HG03460 (cell line): ENCODE measurements at regions not wholly inside any gene's neighbourhood (a gene's known extent, or its start where the extent isn't known, plus 50 kb on each side); places are given as distances from the start of the nearest gene placed in this dataset.

ENCODE experiments used
- ATAC-seq: cut with Tn5 transposase; IDR thresholded peaks from one replicate; pipeline ENCODE4 v1.9.1; 2021; ENCODE audit not compliant: unreplicated experiment

DNA sequence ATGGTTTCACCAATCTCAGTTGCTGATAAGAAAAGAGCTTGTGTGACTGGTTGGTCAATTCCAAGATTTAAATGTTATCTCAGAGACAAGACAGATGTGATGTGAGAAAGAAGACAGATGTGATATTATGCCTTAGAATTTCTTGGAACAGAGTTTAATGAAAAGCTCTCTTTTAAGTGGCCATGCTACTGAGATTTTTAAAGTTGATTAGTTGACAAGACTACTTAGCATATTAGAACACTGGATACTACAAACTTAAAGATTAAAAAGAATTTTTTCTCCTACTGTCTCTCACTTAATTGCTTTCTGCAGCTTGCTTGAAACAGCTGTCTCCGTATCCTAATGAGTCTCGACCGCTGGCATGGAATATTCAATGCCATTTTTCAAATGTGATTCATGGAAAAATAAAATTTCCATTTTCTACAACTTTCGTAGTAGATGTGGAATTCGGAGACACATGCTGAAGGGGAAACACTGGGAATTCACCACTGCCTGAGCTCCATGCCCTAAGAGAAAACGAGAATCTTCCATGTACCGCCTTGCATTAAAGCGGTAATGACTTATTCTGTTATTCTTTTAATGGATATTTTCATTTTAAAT is 634.2 kb upstream of the SETBP1 start:
- no peak for ATAC-seq

DNA sequence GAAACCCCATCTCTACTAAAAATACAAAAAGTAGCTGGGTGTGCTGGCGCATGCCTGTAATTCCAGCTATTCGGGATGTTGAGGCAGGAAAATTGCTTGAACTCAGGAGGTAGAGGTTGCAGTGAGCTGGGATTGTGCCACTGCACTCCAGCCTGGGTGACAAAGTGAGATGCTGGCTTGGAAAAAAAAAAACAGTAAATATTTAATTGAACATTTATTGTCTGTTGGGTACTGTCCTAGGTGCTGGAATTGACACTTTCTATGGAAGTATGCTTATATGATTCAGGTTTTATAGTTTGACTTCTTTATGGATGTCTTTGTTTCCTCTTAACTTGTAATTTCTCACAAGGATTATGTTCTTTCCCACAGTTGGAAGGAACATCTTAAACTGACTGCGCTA is 633.1 kb upstream of the SETBP1 start:
- no peak for ATAC-seq

DNA sequence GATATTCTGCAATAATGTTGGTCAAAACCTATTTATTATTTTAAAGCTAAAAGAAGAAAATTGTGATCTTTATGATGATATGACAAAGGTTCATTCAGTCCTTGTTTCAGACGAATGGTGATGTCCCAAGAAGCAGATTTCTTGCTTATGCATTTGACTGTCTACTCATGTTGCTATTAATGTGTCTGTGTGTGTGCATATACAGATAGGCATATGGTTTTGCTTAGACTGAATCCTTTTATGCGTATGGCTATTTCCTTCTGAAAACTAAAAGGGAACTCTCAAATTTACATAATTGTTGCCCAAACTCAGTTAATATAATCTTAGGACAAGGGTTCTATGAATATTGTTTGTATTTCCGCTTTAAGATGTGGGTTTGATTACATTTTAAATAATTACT is 632.3 kb upstream of the SETBP1 start:
- no peak for ATAC-seq

DNA sequence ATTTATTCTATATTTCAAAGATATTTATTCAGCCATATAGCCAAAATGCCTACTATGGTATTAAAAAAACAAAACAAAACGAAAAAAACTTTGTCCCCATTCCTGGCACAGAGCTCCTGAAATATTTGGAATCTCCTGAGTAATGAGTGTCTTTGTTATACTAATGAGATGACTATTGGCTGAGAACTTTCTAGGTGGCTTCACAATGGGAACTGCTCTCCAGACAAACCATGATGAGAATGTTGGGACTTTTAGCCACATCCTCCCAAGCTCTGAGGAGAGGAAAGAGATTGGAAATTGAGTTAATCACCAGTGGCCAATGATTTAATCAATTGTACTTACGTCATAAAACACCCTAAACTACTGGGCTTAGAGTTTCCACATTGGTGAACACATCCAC is 631.8 kb upstream of the SETBP1 start:
- no peak for ATAC-seq

DNA sequence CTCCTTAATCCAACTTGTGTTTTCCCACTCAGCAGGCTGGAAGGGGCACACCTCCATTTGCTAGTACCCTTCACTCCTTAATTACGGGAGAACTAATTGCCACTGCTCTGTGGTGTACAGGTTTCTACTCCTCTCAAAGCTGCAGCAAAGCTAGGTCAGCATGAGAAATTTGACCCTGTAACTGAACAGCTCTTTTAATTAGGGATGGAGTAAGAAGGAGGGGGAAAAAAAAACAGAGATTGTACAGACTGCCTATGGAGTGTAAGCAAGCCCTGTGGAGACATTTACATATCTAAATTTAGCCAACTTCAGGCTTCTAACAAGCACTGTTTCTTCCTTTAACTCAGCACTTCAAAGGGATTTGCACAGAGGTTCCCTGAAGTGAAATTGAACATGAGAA is 629.7 kb upstream of the SETBP1 start:
- ATAC-seq: no peak

DNA sequence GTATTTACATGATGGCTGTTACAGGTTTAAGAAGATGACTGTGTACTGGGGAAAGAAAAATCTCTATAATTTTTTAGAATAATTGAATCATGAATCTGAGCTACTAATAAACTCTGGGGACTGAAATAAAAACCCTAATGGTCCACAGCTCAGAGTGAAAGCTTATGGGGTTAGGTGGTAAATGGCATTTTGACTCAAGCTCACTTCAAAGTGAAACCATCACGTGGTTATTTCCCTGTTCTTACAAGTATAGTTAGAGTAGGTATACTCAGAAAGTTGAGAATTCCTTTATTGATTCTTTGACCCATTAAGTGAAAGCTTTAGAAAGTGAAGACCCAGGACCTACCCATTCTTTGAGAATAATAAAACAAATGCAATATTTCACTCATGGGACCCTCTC is 626.2 kb upstream of the SETBP1 start:
- ATAC-seq: no peak

DNA sequence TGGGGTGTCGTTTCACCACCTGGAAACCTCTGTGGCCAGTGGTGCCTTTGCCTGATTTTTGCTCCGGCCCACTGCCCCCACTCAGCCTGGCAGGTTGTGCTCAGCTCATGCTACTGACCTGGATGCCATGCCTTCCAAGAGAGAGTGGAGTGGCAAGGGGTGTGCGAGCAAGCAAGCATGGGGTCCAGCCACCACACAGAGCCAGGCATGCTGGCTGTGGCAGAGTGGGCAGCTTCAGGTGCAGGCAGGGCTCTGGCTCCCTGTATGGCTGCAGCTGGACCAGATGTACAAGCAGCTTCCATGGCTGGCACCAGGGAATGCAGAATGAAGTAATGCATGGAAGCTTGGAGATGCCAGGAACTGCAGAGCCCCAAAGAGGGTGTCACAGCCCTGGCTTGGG is 620.5 kb upstream of the SETBP1 start:
- no peak for ATAC-seq

DNA sequence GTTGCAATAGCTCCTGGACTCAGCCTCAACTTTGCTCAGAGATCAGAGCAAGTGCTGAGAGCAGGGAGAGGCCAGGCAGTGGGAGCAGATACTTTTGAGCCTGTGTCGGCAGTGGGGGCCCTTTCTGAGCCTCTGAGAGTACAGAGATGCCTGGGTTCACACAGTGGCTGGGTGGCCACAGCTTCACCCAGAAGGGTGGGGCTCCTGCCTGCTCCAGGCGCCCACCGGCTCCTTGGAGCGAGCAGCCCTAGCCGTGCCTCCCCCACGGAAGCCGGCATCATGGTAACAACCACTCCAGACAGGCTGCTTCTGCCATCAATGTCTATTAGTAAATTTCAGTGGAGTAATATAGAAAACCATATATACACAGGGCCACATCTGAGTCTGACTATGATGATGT is 619.2 kb upstream of the SETBP1 start:
- no peak for ATAC-seq

DNA sequence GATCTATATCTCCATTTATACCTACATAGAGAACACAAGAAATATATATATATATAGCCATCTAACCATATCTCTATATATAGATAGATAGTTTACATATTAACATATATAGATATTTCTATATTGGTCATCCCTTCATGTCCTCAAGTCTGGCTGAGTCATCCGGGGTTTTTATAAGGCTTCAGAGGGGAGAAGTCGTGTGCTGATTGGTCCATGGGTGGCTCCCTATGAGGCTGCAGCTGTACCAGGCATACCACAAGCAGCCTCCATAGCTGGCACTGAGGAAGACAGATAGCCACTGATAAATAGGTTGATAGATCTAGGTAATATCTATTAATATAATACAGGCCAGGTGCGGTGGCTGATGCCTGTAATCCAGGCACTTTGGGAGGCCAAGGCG is 618.3 kb upstream of the SETBP1 start:
- ATAC-seq: no peak

DNA sequence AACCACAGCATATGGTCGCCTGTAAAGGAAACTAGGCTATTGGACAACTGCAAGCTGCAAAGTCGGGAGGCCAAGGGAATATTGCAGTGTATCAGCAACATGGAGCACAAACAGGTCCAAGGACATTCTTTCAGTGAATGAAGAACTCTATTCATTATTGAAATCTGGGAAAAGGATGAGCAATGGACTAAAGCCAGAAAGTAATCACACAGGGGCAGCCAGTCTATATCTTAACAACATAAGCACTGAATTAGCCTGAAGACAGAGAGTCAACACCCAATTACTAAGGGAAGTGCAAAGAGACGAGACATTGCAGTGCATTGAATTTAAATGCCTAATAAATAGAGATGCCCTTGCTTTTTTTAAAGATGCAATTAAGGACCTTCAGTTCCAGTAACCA is 615.5 kb upstream of the SETBP1 start:
- no peak for ATAC-seq

DNA sequence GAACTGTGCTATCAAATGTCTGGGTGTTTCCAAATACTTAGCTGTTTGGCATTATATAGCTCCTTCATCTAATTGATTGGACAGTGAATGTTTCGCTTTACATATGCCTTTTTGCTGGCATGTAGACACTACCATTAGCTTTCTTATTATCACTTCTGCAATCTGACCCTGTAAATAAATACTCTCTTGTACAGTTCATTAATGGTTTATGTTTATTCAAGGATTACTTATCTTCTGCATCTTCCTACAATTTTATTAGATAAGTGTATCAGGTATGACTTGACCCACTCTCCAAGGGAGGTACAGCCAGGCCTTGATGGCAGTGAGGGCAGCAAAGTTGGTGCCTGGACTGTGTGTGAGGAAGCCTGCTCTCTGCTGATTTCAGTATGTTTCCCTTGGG is 614.1 kb upstream of the SETBP1 start:
- ATAC-seq: no peak

DNA sequence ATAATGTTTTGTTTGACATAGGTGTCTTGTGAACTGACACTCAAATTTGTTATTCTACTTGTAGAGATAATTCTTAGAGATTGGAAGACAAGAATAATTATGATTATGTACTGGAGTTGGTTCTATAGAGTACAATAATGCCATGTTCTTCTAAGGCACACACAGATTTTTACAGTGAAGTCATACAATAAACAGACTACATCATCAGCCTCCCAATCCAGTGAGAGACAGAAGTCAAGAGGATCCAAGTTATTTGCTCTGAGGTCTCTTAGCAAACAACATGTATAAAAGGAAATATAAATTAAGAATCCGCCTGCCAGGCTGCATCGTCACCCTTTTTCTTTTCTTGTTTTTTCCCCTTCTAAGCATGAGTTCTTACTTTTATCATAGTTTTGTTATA is 613.5 kb upstream of the SETBP1 start:
- ATAC-seq: no peak

DNA sequence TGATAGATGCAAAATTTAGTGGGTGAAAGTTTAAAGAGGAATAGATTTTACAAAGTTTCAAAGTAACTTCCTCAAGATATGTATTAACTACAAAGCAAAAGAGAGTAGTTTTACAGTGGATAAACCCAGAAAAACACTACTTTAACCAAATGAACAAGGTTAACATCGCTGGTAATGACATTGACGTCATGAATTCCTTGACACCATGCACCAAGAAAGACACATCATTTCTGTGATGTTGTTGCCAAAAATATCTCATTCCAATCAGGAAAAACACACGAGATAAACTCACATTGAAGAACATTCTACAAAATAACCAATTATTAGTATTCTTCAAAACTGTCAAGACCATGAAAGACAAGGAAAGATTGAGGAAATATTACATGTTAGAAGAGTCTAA is 605.6 kb upstream of the SETBP1 start:
- ATAC-seq: no peak

DNA sequence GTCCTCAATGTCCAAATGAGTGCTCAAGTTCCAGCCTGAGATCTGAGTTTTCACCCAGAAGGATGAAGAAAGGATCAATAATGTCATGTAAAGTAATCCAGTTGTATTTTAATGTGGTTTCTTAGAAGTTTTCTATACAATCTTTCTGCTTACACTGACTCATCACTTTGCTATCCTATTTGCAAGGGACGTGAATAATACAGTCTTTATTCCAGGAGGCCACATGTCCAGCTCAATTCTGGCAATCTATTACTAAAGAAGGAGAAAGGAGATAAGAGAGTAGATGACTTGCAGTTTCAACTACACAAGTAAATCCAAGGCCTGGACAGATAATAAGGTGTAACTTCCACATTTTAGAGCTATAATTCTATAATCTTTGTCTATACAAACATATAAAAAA is 601.1 kb upstream of the SETBP1 start:
- no peak for ATAC-seq

DNA sequence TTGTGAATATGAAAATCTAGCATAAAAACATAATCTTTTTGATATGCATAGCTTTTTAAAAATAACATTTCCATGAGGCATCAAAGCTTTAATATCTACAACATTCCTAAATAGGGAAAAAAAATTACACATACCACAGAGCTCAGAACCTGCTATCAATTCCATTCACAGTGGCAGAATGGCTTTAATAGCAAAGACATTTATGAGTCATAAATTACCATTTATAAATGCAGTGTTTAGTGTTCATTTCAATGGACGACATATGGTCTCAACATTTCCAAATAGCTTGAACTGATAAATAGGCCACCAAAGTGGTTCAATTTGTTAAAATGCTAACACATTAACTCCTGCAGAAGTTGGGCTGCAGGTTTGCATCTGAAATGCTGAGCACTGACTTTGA is 600.6 kb upstream of the SETBP1 start:
- no peak for ATAC-seq

DNA sequence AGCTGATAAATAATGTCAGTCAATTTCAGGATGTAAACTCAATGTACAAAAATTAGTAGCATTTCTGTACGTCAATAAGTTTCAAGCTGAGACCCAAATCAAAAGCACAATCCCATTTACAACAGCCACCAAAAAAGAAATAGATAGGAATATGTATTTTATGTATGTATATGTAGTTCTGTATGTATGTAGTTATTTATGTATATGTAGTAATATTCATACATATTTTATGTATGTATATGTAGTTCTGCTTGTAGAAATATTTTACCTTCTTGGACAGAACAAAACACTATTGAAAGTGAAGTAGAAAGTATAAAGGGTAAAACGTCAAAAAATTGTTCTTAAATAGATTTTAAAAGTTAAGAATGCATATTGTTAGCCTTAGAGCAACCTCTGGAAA is 591.0 kb upstream of the SETBP1 start:
- no peak for ATAC-seq

DNA sequence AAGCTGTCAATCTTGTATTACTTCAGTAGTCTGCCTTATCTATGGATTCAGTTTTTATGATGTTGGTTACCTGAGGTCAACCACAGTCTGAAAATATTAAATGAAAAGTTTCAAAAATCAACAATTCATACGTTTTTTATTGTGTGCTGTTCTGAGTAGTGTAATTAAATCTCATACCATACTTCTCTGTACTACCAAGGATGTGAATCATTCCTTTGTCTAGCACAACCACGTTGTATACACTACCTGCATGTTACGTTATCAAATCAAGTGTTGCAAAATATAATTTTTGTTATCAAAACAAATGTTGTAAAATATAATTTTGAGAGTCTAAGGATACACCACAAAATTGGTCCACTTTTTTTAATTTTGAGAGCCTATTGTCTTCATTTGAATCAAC is 590.2 kb upstream of the SETBP1 start:
- ATAC-seq: no peak

DNA sequence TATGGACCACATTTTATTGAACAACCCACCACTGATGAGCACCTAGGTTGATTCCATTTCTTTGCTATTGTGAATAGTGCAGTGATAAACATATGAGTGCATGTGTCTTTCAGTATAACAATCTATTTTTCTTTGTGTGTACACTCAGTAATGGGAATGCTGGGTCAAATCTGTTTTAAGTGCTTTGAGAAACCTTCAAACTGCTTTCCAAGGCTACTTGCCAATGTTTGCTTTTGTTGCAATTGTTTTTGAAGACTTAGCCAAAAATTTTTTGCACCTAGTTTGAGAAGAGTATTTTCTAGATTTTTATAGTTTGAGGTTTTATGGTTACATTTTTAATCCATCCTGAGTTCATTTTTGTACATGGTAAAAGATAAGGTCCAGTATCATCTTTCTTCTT is 587.4 kb upstream of the SETBP1 start:
- no peak for ATAC-seq

DNA sequence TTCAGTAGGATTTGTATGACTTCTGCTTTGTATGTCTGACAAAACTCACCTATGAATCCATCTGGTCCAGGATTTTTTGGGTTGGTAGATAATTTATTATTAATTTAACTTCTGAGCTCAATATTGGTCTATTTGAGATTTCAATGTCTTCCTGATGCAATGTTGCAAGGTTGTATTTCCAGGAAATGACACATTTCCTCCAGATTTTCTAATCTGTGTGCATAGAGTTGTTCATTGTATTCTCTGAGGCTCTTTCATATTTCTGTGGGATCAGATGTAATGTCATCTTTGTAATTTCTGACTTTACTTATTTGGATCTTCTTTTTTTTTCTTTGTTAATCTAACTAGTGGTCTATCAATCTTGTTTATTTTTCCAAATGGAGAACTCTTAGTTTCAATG is 584.7 kb upstream of the SETBP1 start:
- no peak for ATAC-seq

DNA sequence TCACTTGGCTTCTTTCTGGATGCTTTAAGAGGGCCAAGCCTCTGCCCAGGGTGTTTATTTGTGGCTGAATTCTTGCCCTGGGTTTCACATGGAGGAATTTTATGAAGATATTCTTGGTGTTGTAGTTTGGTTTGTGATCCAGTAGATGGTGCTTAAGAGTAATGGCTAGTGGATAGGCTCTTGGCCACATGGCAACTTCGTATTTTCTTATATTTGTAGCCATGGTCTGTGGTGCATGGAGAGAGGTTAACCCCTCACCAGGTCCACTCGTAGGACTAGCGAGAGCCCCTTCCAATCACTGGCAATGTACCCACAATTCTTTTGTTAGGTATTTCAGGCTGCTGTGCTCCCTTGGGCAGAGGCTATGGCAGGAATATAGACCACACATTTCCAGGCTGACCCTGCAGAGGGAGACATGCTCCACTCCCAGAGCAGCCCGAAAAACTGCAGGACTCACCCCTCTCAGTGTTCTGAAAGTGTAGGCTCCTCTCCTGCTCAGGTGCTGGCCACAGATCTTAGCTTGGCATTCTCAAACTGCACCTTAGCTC is 582.1 kb upstream of the SETBP1 start:
- ATAC-seq: no peak

DNA sequence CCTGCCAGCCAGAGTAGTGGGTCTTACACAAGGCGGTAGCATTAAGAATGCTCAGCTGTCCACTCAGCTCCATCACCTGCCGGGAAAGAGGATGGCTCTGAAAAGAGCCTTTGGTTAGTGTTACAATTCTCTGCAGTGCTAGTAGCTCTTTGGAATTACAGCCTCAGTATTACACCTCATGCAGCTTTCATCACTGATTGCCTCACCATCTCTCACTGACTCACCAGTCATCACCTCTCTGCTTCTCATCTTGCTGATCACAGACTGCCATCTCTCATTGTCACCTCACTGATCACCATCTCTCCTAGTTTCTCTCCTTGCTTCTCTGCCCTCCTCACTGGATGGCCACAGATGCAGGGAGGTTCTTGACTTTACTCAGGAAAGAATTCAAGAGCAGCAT is 573.5 kb upstream of the SETBP1 start:
- ATAC-seq: no peak

DNA sequence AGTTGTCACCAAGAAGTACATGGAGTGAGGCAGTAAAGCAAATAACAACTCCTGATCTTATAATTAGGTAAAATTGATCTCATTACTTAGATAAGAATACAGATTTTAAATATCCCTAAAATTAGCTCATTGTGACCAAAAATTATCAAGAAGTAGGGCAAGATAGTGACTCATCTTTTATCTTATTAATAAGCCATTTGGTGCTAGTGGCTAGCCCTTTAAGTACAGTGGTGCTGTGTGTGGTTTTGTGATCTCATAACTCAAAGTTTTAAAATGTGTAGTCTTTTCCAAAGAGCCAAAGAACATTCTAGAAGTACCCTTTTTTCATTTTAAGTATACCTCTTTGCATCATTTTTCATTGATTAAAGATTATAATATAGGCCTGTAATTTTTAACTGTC is 569.4 kb upstream of the SETBP1 start:
- ATAC-seq: no peak

DNA sequence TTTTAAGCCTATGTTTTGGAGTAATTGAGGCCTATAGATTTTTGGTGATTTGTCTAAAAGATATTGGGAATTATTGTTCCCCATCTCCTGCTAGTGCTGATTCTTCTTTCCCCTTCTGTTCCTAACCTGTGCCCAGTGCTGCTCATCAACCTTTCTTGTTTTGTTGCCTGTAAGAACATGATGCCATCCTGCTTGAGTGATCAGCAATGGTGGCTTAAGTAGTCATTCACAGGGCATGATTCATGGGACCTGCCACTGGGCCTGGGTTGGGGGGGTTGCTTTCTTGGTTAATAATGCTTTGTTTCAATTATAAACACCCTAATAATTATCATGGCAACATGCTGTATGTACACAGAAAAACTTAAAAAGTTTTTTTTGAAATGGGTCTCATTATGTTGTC is 562.9 kb upstream of the SETBP1 start:
- no peak for ATAC-seq

DNA sequence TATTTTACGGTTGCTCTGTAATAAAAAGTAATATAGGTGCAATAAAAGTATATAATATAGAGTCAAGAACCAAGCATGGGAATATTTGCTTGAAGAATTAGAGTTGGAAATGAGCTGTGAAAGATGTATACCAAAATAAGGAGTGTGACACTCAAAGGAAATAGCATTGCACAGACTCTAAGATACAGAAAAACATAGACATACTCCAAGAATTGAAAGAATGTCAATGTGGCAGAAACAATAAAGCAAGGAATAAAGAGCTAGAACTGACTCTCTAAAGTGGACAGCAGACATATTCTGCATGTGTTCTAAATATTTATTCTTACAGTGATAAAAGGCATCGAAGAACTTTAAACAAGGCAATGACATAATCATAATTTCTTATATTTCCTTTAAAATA is 561.1 kb upstream of the SETBP1 start:
- no peak for ATAC-seq
